ENCODE measurements at regions not wholly inside any gene's neighbourhood (a gene's known extent, or its start where the extent isn't known, plus 50 kb on each side); places are given as distances from the start of the nearest gene placed in this dataset.
A peak's percentile ranks its signal among the peaks of the same experiment; 100 is the strongest.
"Not testable (repeated sequence)": the region's sequence is repeated elsewhere in the genome, so short reads cannot be mapped to it uniquely, and the experiment has no call there.

DNA sequence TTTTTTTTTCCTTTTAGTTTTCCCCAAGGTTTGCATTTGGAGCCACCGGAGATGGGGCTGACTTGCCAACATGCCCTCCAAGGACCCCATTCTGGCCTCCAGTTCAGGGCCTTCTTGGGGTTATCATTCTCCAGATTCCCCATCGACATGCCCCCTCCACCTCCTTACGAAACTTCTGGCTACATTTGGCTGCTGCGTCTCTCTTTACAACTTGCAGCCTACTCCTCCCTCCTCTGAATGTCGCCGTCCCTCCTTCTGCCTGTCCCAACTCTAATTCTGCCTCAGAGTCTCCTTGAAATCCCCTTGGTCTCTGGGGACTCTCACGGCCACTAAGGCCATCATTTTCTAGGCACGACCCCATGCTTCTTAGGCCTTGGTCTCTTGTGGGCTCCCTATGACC is 72.2 kb upstream of the PODXL start:
- no peak for TF ChIP-seq POLR2A (IDR thresholded peaks at IDR 0.05)
- TF ChIP-seq, protein P1, sequence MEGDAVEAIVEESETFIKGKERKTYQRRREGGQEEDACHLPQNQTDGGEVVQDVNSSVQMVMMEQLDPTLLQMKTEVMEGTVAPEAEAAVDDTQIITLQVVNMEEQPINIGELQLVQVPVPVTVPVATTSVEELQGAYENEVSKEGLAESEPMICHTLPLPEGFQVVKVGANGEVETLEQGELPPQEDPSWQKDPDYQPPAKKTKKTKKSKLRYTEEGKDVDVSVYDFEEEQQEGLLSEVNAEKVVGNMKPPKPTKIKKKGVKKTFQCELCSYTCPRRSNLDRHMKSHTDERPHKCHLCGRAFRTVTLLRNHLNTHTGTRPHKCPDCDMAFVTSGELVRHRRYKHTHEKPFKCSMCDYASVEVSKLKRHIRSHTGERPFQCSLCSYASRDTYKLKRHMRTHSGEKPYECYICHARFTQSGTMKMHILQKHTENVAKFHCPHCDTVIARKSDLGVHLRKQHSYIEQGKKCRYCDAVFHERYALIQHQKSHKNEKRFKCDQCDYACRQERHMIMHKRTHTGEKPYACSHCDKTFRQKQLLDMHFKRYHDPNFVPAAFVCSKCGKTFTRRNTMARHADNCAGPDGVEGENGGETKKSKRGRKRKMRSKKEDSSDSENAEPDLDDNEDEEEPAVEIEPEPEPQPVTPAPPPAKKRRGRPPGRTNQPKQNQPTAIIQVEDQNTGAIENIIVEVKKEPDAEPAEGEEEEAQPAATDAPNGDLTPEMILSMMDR (IDR thresholded peaks at IDR 0.05): no peak
- no peak overlapping the region for H3K4me3 ChIP-seq
- 75 to 77% methylated on average over 8 of the region's 8 CpGs for whole genome bisulfite sequencing, 2 donors
- no peaks in the 10 kb centered on the region for H3K9me3 ChIP-seq
- intact Hi-C loops (cut with DNase I): no loop called here
- no peaks in the 10 kb centered on the region for H3K36me3 ChIP-seq (replicated peaks in 1 of 2; ENCODE audit: insufficient read depth in 1 of 2, low read depth in 2 of 2)
- H3K27me3 ChIP-seq: no peaks in the 10 kb centered on the region
- ATAC-seq (no peak), DNase-seq (no peak)
- no peaks in the 10 kb centered on the region for H3K4me1 ChIP-seq
- no peak overlapping the region for H3K27ac ChIP-seq

DNA sequence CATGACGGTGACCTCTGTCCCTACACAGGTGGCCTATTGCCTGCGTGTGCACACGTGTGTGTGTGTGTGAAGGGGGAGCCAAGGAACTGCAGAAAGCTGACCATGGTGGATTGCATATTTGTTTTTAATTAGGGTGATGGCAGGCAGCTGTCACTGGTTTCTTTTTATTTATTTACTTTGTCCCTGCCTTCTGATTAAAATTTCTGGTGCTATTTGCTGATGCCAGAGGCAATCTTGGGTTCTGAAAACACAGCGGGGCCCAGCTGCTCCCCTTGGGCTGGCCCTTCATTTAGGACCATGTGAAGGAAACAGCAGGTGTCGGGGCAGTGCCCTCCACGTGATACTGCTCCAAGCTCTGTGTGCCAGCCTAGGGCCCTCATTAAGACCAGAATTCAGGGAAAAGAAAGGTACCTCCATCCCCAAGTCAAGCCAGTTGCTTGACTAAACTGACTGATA is 71.3 kb upstream of the PODXL start:
- 54 to 58% methylated on average over 3 to 6 of the region's 6 CpGs for whole genome bisulfite sequencing, 2 donors
- no peaks in the 10 kb centered on the region for H3K4me1 ChIP-seq
- no peaks in the 10 kb centered on the region for H3K27me3 ChIP-seq
- no peak overlapping the region for H3K4me3 ChIP-seq
- no peak for ATAC-seq
- no peak for DNase-seq
- no peak overlapping the region for H3K27ac ChIP-seq
- no peaks in the 10 kb centered on the region for H3K36me3 ChIP-seq (replicated peaks in 1 of 2; ENCODE audit: insufficient read depth in 1 of 2, low read depth in 2 of 2)
- TF ChIP-seq POLR2A (IDR thresholded peaks at IDR 0.05): no peak
- TF ChIP-seq, protein P1 (IDR thresholded peaks at IDR 0.05): no peak
- intact Hi-C loops (cut with DNase I): no loop called here
- no peaks in the 10 kb centered on the region for H3K9me3 ChIP-seq

DNA sequence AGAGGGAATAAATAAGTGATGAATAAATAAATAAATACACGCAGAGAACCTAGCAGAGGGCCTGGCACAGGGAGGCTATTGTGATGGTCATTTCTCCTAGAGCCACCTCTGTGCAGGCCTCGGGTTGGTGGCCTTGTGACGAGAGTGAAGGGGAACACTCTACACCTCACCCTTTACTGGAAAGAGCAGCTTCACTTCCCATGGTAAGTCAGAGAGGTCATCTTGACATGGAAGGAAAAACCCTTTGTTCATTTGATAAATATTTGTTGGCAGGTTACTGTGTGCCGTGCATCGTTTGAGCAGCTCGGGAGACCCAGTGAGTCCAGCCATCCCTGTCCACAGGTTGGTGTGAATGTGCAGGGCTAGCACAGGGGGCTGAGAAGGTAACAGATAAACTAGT is 70.2 kb upstream of the PODXL start:
- Histone ChIP-seq H3K4me1 (no peaks in the 10 kb centered on the region), H3K9me3 (no peaks in the 10 kb centered on the region), H3K27me3 (no peaks in the 10 kb centered on the region), H3K4me3 (no peak overlapping the region), H3K27ac (no peak overlapping the region), H3K36me3 (replicated peaks in 1 of 2; ENCODE audit: insufficient read depth in 1 of 2, low read depth in 2 of 2) (no peaks in the 10 kb centered on the region)
- WGBS, 2 donors: 84 to 91% methylated on average over 6 of the region's 6 CpGs
- intact Hi-C loops (cut with DNase I): no loop called here
- ATAC-seq: no peak
- no peak for DNase-seq
- no peak for TF ChIP-seq POLR2A (IDR thresholded peaks at IDR 0.05)

DNA sequence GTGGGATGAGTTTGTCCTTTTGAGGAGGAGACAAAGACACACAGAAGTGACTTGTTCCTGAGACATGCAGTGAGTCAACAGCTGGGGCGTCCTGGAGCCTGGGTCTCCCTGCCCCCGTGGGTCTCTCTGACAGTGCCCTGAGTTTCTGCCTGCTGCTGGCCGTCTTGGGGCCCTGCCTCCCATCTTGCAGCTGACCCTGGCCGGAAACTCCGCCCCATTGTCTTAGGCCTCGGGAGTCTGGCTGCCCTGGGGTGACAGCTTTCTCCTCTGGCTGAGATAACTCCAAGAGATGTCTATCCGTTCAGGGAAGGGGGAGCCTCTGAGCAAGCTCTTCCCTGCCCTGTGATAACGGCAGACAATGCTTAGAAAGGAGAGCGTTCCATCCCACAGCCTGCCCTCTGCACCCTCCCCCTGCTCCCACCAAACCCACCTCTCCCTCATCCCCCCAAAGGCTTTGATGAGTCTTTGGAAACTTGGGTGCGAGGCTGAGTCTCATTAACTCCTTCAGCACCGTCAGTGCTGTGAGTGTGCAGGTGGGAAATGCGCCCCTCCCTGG is 69.5 kb upstream of the PODXL start:
- Histone ChIP-seq H3K27ac (no peak overlapping the region), H3K4me1 (no peaks in the 10 kb centered on the region), H3K4me3 (no peak overlapping the region), H3K36me3 (replicated peaks in 1 of 2; ENCODE audit: insufficient read depth in 1 of 2, low read depth in 2 of 2) (no peaks in the 10 kb centered on the region), H3K27me3 (no peaks in the 10 kb centered on the region), H3K9me3 (no peaks in the 10 kb centered on the region)
- ATAC-seq (peak; percentile 49), DNase-seq (peak in 1 of 4 donors; percentile 7)
- 52 to 60% methylated on average over 12 of the region's 12 CpGs for WGBS, 2 donors
- TF ChIP-seq, protein P1 (IDR thresholded peaks at IDR 0.05): no peak
- no peak for TF ChIP-seq POLR2A (IDR thresholded peaks at IDR 0.05)
- intact Hi-C loops (cut with DNase I): no loop called here

DNA sequence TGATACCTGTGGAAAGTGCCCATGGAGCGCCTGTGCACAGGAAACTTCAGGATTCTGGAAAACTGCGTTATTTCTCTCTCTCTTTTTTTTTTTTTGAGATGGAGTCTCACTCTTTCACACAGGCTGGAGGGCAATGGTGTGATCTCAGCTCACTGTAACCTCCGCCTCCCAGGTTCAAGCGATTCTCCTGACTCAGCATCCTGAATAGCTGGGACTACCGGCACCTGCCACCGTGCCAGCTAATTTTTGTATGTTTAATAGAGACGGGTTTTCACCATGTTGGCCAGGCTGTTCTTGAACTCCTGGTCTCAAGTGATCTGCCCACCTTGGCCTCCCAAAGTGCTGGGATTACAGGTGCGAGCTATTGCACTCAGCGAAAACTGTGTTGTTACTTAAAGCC is 68.9 kb upstream of the PODXL start:
- intact Hi-C loops (cut with DNase I): not testable (repeated sequence)

DNA sequence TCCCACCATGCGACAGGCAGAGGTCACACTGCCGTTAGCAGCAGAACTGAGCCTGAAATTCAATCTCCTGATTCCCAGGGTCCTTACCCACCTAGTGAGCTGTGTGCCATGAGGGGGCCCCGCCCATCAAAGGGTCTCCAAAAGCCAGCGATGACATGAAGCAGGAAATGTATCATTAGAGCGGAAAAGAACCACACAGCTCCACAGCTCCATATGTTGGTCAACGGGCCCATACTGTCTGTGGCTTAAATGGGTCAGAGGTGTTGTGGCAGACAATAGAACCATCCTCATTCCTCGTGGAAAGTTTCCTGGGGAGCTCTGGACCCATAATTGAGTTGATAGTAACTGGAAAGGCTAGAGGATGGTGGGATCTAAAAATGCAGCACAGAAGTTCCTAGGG is 68.1 kb upstream of the PODXL start:
- Histone ChIP-seq H3K9me3 (no peaks in the 10 kb centered on the region), H3K27ac (no peak overlapping the region), H3K4me3 (no peak overlapping the region), H3K27me3 (no peaks in the 10 kb centered on the region), H3K36me3 (replicated peaks in 1 of 2; ENCODE audit: insufficient read depth in 1 of 2, low read depth in 2 of 2) (no peaks in the 10 kb centered on the region), H3K4me1 (no peaks in the 10 kb centered on the region)
- ATAC-seq (no peak), DNase-seq (no peak)
- TF ChIP-seq, protein P1 (IDR thresholded peaks at IDR 0.05): no peak
- no peak for TF ChIP-seq POLR2A (IDR thresholded peaks at IDR 0.05)
- intact Hi-C loops (cut with DNase I): no loop called here
- 79 to 91% methylated on average over 7 of the region's 7 CpGs for WGBS, 2 donors

More for the DNA sequence above, 68.9 kb upstream of the PODXL start:
- not testable (repeated sequence) for ATAC-seq; H3K9me3 ChIP-seq; DNase-seq; H3K4me3 ChIP-seq; H3K36me3 ChIP-seq (replicated peaks in 1 of 2; ENCODE audit: insufficient read depth in 1 of 2, low read depth in 2 of 2); H3K4me1 ChIP-seq; H3K27ac ChIP-seq; H3K27me3 ChIP-seq
- WGBS, 2 donors: 86 to 88% methylated on average over 7 to 9 of the region's 9 CpGs

Data from body of pancreas (tissue), 4 donors.